ENCODE measurements at regions not wholly inside any gene's neighbourhood (a gene's known extent, or its start where the extent isn't known, plus 50 kb on each side); places are given as distances from the start of the nearest gene placed in this dataset.

DNA sequence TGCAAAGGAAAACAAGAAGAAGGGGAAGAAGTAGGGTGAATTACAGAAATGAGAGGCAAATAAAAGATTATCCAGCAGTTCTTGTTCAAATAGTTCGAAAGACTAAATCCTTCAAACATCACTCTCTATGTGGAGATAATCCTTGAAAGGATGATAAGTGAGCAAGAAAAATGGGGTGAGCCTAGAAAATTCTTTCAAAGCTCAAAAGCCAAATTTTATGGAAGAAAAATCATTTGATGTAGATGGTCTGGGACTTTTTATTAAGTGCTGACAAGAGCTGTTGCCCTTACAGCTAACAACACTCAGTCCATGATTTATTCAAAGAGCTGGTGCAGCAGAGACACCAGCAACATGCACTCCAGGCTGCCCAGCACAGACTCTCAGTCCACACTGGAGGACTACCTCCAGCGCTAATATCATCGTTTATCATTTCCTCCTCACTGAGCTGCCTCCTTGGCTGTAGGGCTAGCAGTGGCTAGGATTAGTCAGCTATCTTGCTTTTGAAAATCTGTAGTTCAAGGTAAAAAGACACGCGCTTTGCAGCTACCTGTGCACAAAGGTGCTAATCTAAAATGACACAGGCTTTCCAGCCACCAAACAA, 264.8 kb upstream of the KIF2A start:
- Mint-ChIP-seq H3K27me3 (ENCODE audit: low read depth in 2 of 2) (no peaks in the 10 kb centered on the region), H3K4me3 (no peak overlapping the region), H3K27ac (no peak overlapping the region), H3K9me3 (no peaks in the 10 kb centered on the region), H3K4me1 (no peaks in the 10 kb centered on the region), H3K36me3 (no peaks in the 10 kb centered on the region)
- no peak overlapping the region for H3K27ac ChIP-seq (ENCODE audit: low read length)
- ATAC-seq (no peak), DNase-seq (no peak)
- no peaks in the 10 kb centered on the region for H3K9me3 ChIP-seq (ENCODE audit: control insufficient read depth, insufficient read depth, low read length)
- TF ChIP-seq, protein P1, sequence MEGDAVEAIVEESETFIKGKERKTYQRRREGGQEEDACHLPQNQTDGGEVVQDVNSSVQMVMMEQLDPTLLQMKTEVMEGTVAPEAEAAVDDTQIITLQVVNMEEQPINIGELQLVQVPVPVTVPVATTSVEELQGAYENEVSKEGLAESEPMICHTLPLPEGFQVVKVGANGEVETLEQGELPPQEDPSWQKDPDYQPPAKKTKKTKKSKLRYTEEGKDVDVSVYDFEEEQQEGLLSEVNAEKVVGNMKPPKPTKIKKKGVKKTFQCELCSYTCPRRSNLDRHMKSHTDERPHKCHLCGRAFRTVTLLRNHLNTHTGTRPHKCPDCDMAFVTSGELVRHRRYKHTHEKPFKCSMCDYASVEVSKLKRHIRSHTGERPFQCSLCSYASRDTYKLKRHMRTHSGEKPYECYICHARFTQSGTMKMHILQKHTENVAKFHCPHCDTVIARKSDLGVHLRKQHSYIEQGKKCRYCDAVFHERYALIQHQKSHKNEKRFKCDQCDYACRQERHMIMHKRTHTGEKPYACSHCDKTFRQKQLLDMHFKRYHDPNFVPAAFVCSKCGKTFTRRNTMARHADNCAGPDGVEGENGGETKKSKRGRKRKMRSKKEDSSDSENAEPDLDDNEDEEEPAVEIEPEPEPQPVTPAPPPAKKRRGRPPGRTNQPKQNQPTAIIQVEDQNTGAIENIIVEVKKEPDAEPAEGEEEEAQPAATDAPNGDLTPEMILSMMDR (IDR thresholded peaks at IDR 0.05) = no peak
- intact Hi-C loops (cut with micrococcal nuclease) = no loop called here
- no peak overlapping the region for H3K4me3 ChIP-seq (ENCODE audit: low read length)
- no peaks in the 10 kb centered on the region for H3K4me1 ChIP-seq (ENCODE audit: control insufficient read depth, insufficient read depth, low read length)
- WGBS (ENCODE audit: insufficient coverage) = 86% methylated on average over 4 of the region's 5 CpGs
- H3K36me3 ChIP-seq (ENCODE audit: control insufficient read depth, insufficient read depth, low read length) = no peaks in the 10 kb centered on the region
- H3K27me3 ChIP-seq (ENCODE audit: control insufficient read depth, insufficient read depth, low read length) = no peaks in the 10 kb centered on the region

DNA sequence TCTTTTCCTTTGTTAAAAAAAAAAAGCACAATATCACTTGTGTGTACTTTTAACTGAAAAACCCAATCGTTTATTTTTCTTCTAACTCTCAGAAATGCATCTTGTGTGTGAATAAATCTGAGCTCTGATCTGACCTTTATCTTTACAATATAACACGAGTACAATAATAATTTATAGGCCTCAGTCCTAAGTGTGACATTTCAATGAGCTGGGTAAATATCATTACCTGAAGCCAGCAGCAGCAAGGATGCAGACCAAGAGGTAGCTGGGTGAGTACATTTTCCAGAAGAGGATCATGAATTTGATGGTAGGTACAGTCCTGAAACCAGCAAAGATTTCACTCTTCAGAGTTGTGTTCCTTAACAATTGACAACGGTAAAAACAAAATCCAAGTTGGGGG, 264.0 kb upstream of the KIF2A start:
- no peaks in the 10 kb centered on the region for H3K4me1 Mint-ChIP-seq
- Histone ChIP-seq H3K27me3 (ENCODE audit: control insufficient read depth, insufficient read depth, low read length) (no peaks in the 10 kb centered on the region), H3K27ac (ENCODE audit: low read length) (no peak overlapping the region), H3K9me3 (ENCODE audit: control insufficient read depth, insufficient read depth, low read length) (no peaks in the 10 kb centered on the region), H3K4me3 (ENCODE audit: low read length) (no peak overlapping the region), H3K4me1 (ENCODE audit: control insufficient read depth, insufficient read depth, low read length) (no peaks in the 10 kb centered on the region), H3K36me3 (ENCODE audit: control insufficient read depth, insufficient read depth, low read length) (no peaks in the 10 kb centered on the region)
- TF ChIP-seq, protein P1 (IDR thresholded peaks at IDR 0.05) = no peak
- no peaks in the 10 kb centered on the region for H3K9me3 Mint-ChIP-seq
- intact Hi-C loops (cut with micrococcal nuclease) = no loop called here
- H3K36me3 Mint-ChIP-seq = no peaks in the 10 kb centered on the region
- DNase-seq (no peak), ATAC-seq (no peak)
- H3K27ac Mint-ChIP-seq = no peak overlapping the region
- 83% methylated on average over 2 of the region's 3 CpGs for WGBS (ENCODE audit: insufficient coverage)
- no peak overlapping the region for H3K4me3 Mint-ChIP-seq
- no peaks in the 10 kb centered on the region for H3K27me3 Mint-ChIP-seq (ENCODE audit: low read depth in 2 of 2)

DNA sequence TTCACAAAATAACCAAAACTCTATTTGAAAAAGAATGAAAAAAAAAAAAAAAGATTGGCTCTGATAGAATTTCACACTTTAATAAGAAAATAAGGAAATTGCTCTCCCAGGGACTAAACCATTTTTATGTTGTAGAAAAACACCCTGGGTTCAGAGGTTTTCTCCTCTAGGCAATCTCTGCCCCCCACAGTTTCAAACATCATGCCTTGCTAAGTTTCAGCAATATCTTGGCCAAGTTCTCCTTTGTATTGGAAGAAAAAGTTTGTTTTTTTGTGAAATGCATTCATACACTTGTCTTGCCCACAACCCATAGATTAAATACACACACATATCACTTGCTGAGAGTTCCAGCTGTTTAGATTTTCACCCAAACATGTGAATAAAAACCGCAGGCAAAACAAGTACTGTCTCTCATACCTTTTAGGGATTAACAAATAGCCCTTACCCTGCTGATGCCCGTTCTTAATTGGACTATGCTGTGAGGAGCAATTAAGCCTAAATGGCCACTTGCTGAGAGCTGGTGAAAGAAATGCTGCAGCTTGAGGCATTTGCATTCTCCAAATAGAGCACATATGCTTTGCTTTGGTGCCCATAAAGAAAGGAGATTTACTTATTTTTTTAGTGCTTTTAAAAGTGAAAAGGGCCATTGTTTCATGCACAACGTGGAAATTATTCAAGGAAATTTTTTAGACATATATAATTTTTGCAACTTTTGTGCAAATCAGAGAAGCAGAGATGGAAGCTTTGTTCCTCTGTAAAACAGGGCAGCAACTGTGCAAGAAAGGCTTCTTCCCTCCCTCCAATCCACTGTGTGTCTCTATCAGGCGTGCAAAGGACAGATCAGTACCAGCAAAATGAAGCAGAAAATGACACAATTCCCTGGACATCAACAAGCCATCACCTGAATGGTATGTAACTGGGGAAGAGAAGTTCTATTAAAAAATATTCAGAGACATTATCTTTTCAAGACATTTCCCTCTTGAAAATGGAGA, 262.4 kb upstream of the KIF2A start:
- Histone ChIP-seq H3K4me1 (ENCODE audit: control insufficient read depth, insufficient read depth, low read length) (no peaks in the 10 kb centered on the region), H3K27ac (ENCODE audit: low read length) (no peak overlapping the region), H3K4me3 (ENCODE audit: low read length) (no peak overlapping the region), H3K27me3 (ENCODE audit: control insufficient read depth, insufficient read depth, low read length) (no peaks in the 10 kb centered on the region), H3K9me3 (ENCODE audit: control insufficient read depth, insufficient read depth, low read length) (no peaks in the 10 kb centered on the region), H3K36me3 (ENCODE audit: control insufficient read depth, insufficient read depth, low read length) (no peaks in the 10 kb centered on the region)
- H3K36me3 Mint-ChIP-seq = no peaks in the 10 kb centered on the region
- no peaks in the 10 kb centered on the region for H3K4me1 Mint-ChIP-seq
- intact Hi-C loops (cut with micrococcal nuclease) = no loop called here
- ATAC-seq (no peak), DNase-seq (no peak)
- no peaks in the 10 kb centered on the region for H3K9me3 Mint-ChIP-seq
- no peak overlapping the region for H3K4me3 Mint-ChIP-seq
- H3K27ac Mint-ChIP-seq = no peak overlapping the region
- no peaks in the 10 kb centered on the region for H3K27me3 Mint-ChIP-seq (ENCODE audit: low read depth in 2 of 2)
- WGBS (ENCODE audit: insufficient coverage) = 43% methylated on average over 3 of the region's 4 CpGs
- TF ChIP-seq, protein P1 (IDR thresholded peaks at IDR 0.05) = no peak

All from natural killer cell (primary cell).